ENCODE measurements at regions not wholly inside any gene's neighbourhood (a gene's known extent, or its start where the extent isn't known, plus 50 kb on each side); places are given as distances from the start of the nearest gene placed in this dataset.

DNA sequence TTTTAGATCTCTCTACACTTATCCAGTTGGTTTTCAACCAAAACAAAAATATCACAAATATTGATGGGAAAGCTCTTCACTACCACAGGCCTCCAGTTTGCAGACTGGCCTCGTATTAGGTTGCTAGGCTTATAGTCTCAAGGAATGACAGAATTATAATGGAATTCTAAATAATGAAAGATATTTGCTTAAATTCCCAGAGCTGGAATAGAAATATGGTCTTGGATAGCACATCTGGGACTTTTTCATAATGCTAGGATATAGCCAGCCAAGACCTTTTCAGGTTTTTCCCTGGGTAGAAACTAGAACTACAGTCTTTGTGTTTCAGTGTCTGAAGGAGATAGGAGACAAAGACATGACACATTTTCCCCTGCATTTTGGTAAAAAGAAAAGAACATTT lies 121.9 kb upstream of the STAC start:
- TF ChIP-seq, protein P1, sequence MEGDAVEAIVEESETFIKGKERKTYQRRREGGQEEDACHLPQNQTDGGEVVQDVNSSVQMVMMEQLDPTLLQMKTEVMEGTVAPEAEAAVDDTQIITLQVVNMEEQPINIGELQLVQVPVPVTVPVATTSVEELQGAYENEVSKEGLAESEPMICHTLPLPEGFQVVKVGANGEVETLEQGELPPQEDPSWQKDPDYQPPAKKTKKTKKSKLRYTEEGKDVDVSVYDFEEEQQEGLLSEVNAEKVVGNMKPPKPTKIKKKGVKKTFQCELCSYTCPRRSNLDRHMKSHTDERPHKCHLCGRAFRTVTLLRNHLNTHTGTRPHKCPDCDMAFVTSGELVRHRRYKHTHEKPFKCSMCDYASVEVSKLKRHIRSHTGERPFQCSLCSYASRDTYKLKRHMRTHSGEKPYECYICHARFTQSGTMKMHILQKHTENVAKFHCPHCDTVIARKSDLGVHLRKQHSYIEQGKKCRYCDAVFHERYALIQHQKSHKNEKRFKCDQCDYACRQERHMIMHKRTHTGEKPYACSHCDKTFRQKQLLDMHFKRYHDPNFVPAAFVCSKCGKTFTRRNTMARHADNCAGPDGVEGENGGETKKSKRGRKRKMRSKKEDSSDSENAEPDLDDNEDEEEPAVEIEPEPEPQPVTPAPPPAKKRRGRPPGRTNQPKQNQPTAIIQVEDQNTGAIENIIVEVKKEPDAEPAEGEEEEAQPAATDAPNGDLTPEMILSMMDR (IDR thresholded peaks at IDR 0.05; ENCODE audit: low read depth, low read length): no peak
- TF ChIP-seq EZH2phosphoT487 (IDR thresholded peaks at IDR 0.05; ENCODE audit: low read depth): no peak

Data from OCI-LY3 (cell line).